CD4-positive, alpha-beta memory T cell (primary cell): ENCODE measurements at regions not wholly inside any gene's neighbourhood (a gene's known extent, or its start where the extent isn't known, plus 50 kb on each side); places are given as distances from the start of the nearest gene placed in this dataset.

ENCODE experiments used
- CTCF ChIA-PET: fragments of 350-600 bp; sonication (Branson Sonifier 250); formaldehyde crosslinking; loops from one replicate; lab custom pipeline; 2021; ENCODE audit warnings: inconsistent platforms; ENCODE audit not compliant: partially characterized antibody; lab: Charles Lee
- POLR2A ChIA-PET: fragments of 350-600 bp; sonication (Branson Sonifier 250); formaldehyde crosslinking; loops from one replicate; lab custom pipeline; 2021; ENCODE audit not compliant: partially characterized antibody; lab: Charles Lee
- DNase-seq, 5 donors: peaks; one replicate each; pipeline versions ENCODE4 v3.0.0 to v3.0.0-alpha.2; 2020 to 2022; ENCODE audit warnings: mixed read lengths in 1 of 5
- H3K27ac ChIP-seq: one replicate; pipeline ENCODE4 v1.7.0; 2013; ENCODE audit warnings: low read depth, low read length
- H3K27me3 ChIP-seq: 2 replicates; pipeline ENCODE4 v1.7.0; 2013; ENCODE audit warnings: mild to moderate bottlenecking, low read length, moderate library complexity; ENCODE audit not compliant: insufficient read depth
- H3K36me3 ChIP-seq: 2 replicates; pipeline ENCODE4 v1.7.0; 2013; ENCODE audit warnings: mild to moderate bottlenecking, low read length, moderate library complexity; ENCODE audit not compliant: insufficient read depth
- H3K4me1 ChIP-seq: 2 replicates; pipeline ENCODE4 v1.7.0; 2013; ENCODE audit warnings: mild to moderate bottlenecking, low read length, moderate library complexity; ENCODE audit not compliant: insufficient read depth
- H3K4me3 ChIP-seq, 2 donors: one replicate each; pipeline ENCODE4 v1.7.0; 2013; ENCODE audit warnings: low read length in 2 of 2, mild to moderate bottlenecking in 1 of 2
- H3K9me3 ChIP-seq, 2 donors: one replicate each; pipeline ENCODE4 v1.7.0; 2013; ENCODE audit warnings: low read length in 2 of 2, control low read depth in 1 of 2; ENCODE audit not compliant: control insufficient read depth in 1 of 2
- H3K27ac Mint-ChIP-seq, 7 donors: one replicate each; pipeline ENCODE4 v1.8.0; 2020 to 2021; ENCODE audit warnings: mixed read lengths in 7 of 7, mild to moderate bottlenecking in 6 of 7, inconsistent platforms in 3 of 7, moderate library complexity in 3 of 7
- H3K27me3 Mint-ChIP-seq, 2 donors: one replicate each; pipeline ENCODE4 v1.8.0; 2020 to 2021; ENCODE audit warnings: mixed read lengths in 2 of 2
- H3K36me3 Mint-ChIP-seq, 2 donors: one replicate each; pipeline ENCODE4 v1.8.0; 2020 to 2021; ENCODE audit warnings: mixed read lengths in 2 of 2, inconsistent platforms in 1 of 2, mild to moderate bottlenecking in 1 of 2
- H3K4me1 Mint-ChIP-seq, 4 donors: one replicate each; pipeline ENCODE4 v1.8.0; 2020 to 2021; ENCODE audit warnings: mixed read lengths in 4 of 4, mild to moderate bottlenecking in 1 of 4
- H3K4me3 Mint-ChIP-seq, 8 donors: one replicate each; pipeline ENCODE4 v1.8.0; 2020 to 2021; ENCODE audit warnings: mixed read lengths in 8 of 8, mild to moderate bottlenecking in 7 of 8, moderate library complexity in 6 of 8, inconsistent platforms in 3 of 8
- H3K9me3 Mint-ChIP-seq, 8 donors: one replicate each; pipeline ENCODE4 v1.8.0; 2020 to 2021; ENCODE audit warnings: mixed read lengths in 8 of 8, mild to moderate bottlenecking in 5 of 8, inconsistent platforms in 3 of 8, moderate library complexity in 1 of 8
- intact Hi-C: fragments of 100-400 bp; cut with micrococcal nuclease; formaldehyde crosslinking; loops from one replicate; pipeline ENCODE4 v1.15.1; 2023

- no peak overlapping the region for H3K4me3 Mint-ChIP-seq
- POLR2A ChIA-PET: no interaction called here
- no peak overlapping the region for H3K27ac ChIP-seq
- no peak overlapping the region for H3K4me3 ChIP-seq
- no peaks in the 10 kb centered on the region for H3K4me1 Mint-ChIP-seq
- no peak overlapping the region for H3K27ac Mint-ChIP-seq
- no peak for DNase-seq
- H3K9me3 ChIP-seq: no peaks in the 10 kb centered on the region
- no peaks in the 10 kb centered on the region for H3K27me3 Mint-ChIP-seq
- no peaks in the 10 kb centered on the region for H3K4me1 ChIP-seq
- H3K27me3 ChIP-seq: no peaks in the 10 kb centered on the region
- no peaks in the 10 kb centered on the region for H3K36me3 Mint-ChIP-seq
- H3K9me3 Mint-ChIP-seq: peaks cover 0 to 19% (median 4%) of the 10 kb centered on the region in 8 donors
- no peaks in the 10 kb centered on the region for H3K36me3 ChIP-seq
- intact Hi-C loops: no loop called here
- CTCF ChIA-PET: no interaction called here
Measured at GRCh38 chr9:23426144-23426543, 399.9 kb downstream of the ELAVL2 start.

- ChIA-PET CTCF (no interaction called here), POLR2A (no interaction called here)
- intact Hi-C loops: no loop called here
- Mint-ChIP-seq H3K27ac (no peak overlapping the region), H3K9me3 (peaks cover 1 to 8% (median 5%) of the 10 kb centered on the region in 8 donors), H3K4me3 (no peak overlapping the region), H3K4me1 (no peaks in the 10 kb centered on the region), H3K27me3 (no peaks in the 10 kb centered on the region), H3K36me3 (no peaks in the 10 kb centered on the region)
- Histone ChIP-seq H3K27me3 (no peaks in the 10 kb centered on the region), H3K27ac (no peak overlapping the region), H3K4me3 (no peak overlapping the region), H3K4me1 (no peaks in the 10 kb centered on the region), H3K9me3 (no peaks in the 10 kb centered on the region), H3K36me3 (no peaks in the 10 kb centered on the region)
- no peak for DNase-seq
Measured at GRCh38 chr9:23431459-23431858, 394.6 kb downstream of the ELAVL2 start.

- H3K4me3 ChIP-seq: no peak overlapping the region
- no peak overlapping the region for H3K27ac ChIP-seq
- no peaks in the 10 kb centered on the region for H3K4me1 ChIP-seq
- no peak for DNase-seq
- H3K27me3 ChIP-seq: no peaks in the 10 kb centered on the region
- no peaks in the 10 kb centered on the region for H3K9me3 ChIP-seq
- no peaks in the 10 kb centered on the region for H3K4me1 Mint-ChIP-seq
- intact Hi-C loops: no loop called here
- H3K36me3 ChIP-seq: no peaks in the 10 kb centered on the region
- ChIA-PET CTCF (no interaction called here), POLR2A (no interaction called here)
- H3K27ac Mint-ChIP-seq: no peak overlapping the region
- no peak overlapping the region for H3K4me3 Mint-ChIP-seq
- no peaks in the 10 kb centered on the region for H3K27me3 Mint-ChIP-seq
- H3K36me3 Mint-ChIP-seq: no peaks in the 10 kb centered on the region
- peaks cover 0 to 8% (median 5%) of the 10 kb centered on the region in 8 donors for H3K9me3 Mint-ChIP-seq
Measured at GRCh38 chr9:23434654-23435053, 391.4 kb downstream of the ELAVL2 start.

- H3K27me3 ChIP-seq: no peaks in the 10 kb centered on the region
- no peak overlapping the region for H3K4me3 ChIP-seq
- H3K36me3 ChIP-seq: no peaks in the 10 kb centered on the region
- Mint-ChIP-seq H3K27ac (no peak overlapping the region), H3K4me3 (no peak overlapping the region), H3K36me3 (no peaks in the 10 kb centered on the region), H3K27me3 (no peaks in the 10 kb centered on the region), H3K4me1 (no peaks in the 10 kb centered on the region), H3K9me3 (peaks cover 0 to 13% (median 5%) of the 10 kb centered on the region in 8 donors)
- H3K4me1 ChIP-seq: no peaks in the 10 kb centered on the region
- ChIA-PET CTCF (no interaction called here), POLR2A (no interaction called here)
- no peak for DNase-seq
- H3K27ac ChIP-seq: no peak overlapping the region
- H3K9me3 ChIP-seq: no peaks in the 10 kb centered on the region
- intact Hi-C loops: no loop called here
Measured at GRCh38 chr9:23438299-23438907, 387.6 kb downstream of the ELAVL2 start.

GRCh38 chr9:23441275-23441674 is 384.8 kb downstream of the ELAVL2 start:
- Histone ChIP-seq H3K4me3 (no peak overlapping the region), H3K36me3 (no peaks in the 10 kb centered on the region), H3K27me3 (no peaks in the 10 kb centered on the region), H3K27ac (no peak overlapping the region), H3K9me3 (no peaks in the 10 kb centered on the region), H3K4me1 (no peaks in the 10 kb centered on the region)
- no peak overlapping the region for H3K27ac Mint-ChIP-seq
- H3K4me3 Mint-ChIP-seq: no peak overlapping the region
- CTCF ChIA-PET: no interaction called here
- no peaks in the 10 kb centered on the region for H3K27me3 Mint-ChIP-seq
- H3K36me3 Mint-ChIP-seq: no peaks in the 10 kb centered on the region
- peaks cover 0 to 12% (median 7%) of the 10 kb centered on the region in 8 donors for H3K9me3 Mint-ChIP-seq
- no peak for DNase-seq
- H3K4me1 Mint-ChIP-seq: no peaks in the 10 kb centered on the region
- POLR2A ChIA-PET: no interaction called here
- intact Hi-C loops: no loop called here

- POLR2A ChIA-PET: no interaction called here
- Histone ChIP-seq H3K27ac (no peak overlapping the region), H3K36me3 (no peaks in the 10 kb centered on the region), H3K27me3 (no peaks in the 10 kb centered on the region), H3K4me1 (no peaks in the 10 kb centered on the region), H3K9me3 (no peaks in the 10 kb centered on the region), H3K4me3 (no peak overlapping the region)
- intact Hi-C loops: no loop called here
- no peaks in the 10 kb centered on the region for H3K27me3 Mint-ChIP-seq
- no peak overlapping the region for H3K27ac Mint-ChIP-seq
- H3K9me3 Mint-ChIP-seq: peaks cover 0 to 12% (median 8%) of the 10 kb centered on the region in 8 donors
- H3K4me1 Mint-ChIP-seq: no peaks in the 10 kb centered on the region
- no peak overlapping the region for H3K4me3 Mint-ChIP-seq
- H3K36me3 Mint-ChIP-seq: no peaks in the 10 kb centered on the region
- DNase-seq: no peak
- CTCF ChIA-PET: no interaction called here
Measured at GRCh38 chr9:23444658-23445057, 381.4 kb downstream of the ELAVL2 start.

- Mint-ChIP-seq H3K27ac (no peak overlapping the region), H3K9me3 (peaks cover 0 to 10% (median 5%) of the 10 kb centered on the region in 8 donors), H3K4me1 (no peaks in the 10 kb centered on the region), H3K27me3 (no peaks in the 10 kb centered on the region), H3K4me3 (no peak overlapping the region), H3K36me3 (no peaks in the 10 kb centered on the region)
- no peaks in the 10 kb centered on the region for H3K4me1 ChIP-seq
- H3K36me3 ChIP-seq: no peaks in the 10 kb centered on the region
- ChIA-PET POLR2A (no interaction called here), CTCF (no interaction called here)
- H3K27ac ChIP-seq: no peak overlapping the region
- H3K4me3 ChIP-seq: no peak overlapping the region
- no peak for DNase-seq
- H3K9me3 ChIP-seq: no peaks in the 10 kb centered on the region
- no peaks in the 10 kb centered on the region for H3K27me3 ChIP-seq
- intact Hi-C loops: no loop called here
Measured at GRCh38 chr9:23447166-23447565, 378.9 kb downstream of the ELAVL2 start.

GRCh38 chr9:23447944-23448343 is 378.1 kb downstream of the ELAVL2 start:
- DNase-seq: no peak
- CTCF ChIA-PET: no interaction called here
- POLR2A ChIA-PET: no interaction called here
- Mint-ChIP-seq H3K4me3 (no peak overlapping the region), H3K27me3 (no peaks in the 10 kb centered on the region), H3K27ac (no peak overlapping the region), H3K36me3 (no peaks in the 10 kb centered on the region), H3K9me3 (peaks cover 0 to 10% (median 6%) of the 10 kb centered on the region in 8 donors), H3K4me1 (no peaks in the 10 kb centered on the region)
- no peak overlapping the region for H3K4me3 ChIP-seq
- intact Hi-C loops: no loop called here
- no peak overlapping the region for H3K27ac ChIP-seq
- no peaks in the 10 kb centered on the region for H3K27me3 ChIP-seq
- no peaks in the 10 kb centered on the region for H3K36me3 ChIP-seq
- no peaks in the 10 kb centered on the region for H3K9me3 ChIP-seq
- H3K4me1 ChIP-seq: no peaks in the 10 kb centered on the region
